GM20431 (cell line): ENCODE measurements at regions not wholly inside any gene's neighbourhood (a gene's known extent, or its start where the extent isn't known, plus 50 kb on each side); places are given as distances from the start of the nearest gene placed in this dataset.

Source experiments
- in situ Hi-C: fragments of 300-500 bp; cut with MseI, MboI; formaldehyde crosslinking; loops from one replicate; pipeline ENCODE4 v1.15.0; 2020; ENCODE audit warnings: low sequenced_read_pairs; ENCODE audit not compliant: unreplicated experiment

DNA sequence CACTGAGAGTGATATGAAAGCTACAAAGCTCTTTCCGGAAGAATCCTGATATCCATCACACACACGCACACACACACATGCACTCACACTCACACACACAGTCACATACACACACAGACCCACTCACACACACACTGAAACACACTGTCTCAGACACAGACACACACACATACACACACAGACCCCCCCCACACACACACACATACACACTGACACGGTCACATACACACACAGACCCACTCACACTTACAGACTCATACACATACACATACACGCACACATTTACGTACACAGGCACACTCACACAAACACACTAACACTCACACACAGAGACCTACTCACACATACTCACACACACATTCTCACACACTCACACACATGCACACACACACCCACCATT is 58.6 kb downstream of the LIG4 start:
- in situ Hi-C loops, result loop anchor here (25.0 kb wide), 1 partner anchor 944 kb away; no protein-coding TSS in a partner anchor

DNA sequence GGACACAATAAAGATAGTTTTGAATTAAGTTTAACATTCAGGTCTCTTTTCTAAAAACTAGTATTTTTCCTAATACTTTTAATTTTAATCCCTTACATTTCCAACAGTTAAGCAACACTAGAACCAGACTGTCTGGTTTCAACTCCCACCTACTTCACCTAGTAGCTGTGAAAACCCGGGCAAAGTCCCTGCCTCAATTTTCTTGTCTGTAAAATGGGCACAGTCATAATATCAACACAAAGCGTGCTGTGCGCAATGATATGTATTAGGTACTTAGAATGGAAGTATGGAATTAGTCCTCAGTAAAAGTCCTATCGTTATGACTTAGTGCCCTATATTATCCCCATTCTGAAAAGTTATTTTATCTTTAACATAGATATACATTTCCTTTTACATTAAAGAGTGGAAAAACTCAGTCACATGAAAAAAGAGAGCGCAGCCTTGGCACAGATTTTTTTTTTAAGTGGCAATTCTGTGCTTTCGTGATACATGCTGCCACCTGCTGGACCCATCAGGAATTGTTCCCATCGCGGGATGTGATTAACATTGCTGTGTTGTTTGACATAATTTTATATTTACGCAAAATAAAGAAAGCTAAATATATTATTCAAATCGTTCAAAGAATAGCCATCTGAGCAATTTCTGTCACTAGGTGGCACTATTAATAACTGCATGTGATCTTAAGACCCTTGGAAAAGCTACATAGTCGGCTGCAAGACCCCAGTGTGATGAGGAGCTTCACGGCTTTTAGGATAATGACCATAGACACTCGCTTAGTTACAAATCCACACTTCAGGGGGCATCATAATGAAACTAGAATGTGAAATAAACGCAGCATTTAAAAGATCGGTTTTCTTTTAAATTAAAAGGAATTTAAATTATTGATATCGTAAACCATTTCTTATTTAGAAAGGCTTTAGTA is 59.9 kb downstream of the LIG4 start:
- in situ Hi-C loops, result loop anchor here (25.0 kb wide), 1 partner anchor 943 kb away; no protein-coding TSS in a partner anchor

DNA sequence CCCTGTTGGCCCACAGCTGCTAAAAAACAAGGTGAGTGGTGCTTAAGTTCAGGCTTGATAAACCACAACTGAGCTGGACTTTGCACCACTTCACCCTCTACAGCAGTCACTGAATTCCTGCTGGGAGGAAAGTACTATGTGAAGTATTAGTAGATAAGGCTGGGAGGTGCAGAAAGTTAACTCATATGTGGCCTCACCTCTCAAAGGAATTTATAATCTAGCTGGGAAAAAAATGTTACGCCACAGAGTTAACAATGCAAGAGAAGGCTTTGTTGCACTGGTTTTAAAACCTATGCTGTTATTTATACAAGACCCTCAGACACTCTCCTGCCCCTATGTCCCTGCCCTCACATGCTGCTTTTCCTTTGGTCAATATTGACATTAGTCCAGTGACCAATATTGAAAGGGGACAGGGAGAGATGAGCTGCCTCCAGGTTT is 60.9 kb downstream of the LIG4 start:
- in situ Hi-C loops, result loop anchor here (25.0 kb wide), 1 partner anchor 942 kb away; no protein-coding TSS in a partner anchor

DNA sequence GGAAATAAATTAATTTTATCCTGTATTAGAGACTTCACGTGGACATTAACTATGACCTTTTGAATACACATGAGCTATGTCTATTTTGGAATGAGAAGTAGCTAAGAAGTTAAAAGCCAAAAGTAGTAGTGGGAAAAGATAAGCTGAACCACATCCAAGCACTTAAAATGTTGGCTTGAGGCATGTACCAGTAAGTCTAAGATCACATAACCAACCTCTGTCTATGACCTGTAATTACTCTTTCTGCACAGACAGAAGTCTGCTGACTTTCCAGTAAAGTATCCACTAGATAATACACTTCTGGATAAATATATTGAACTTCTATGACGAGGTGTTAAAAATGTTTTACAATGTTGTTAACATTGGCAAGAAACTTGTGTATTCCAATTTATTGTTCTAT is 68.7 kb downstream of the LIG4 start:
- in situ Hi-C loops, result no loop called here

DNA sequence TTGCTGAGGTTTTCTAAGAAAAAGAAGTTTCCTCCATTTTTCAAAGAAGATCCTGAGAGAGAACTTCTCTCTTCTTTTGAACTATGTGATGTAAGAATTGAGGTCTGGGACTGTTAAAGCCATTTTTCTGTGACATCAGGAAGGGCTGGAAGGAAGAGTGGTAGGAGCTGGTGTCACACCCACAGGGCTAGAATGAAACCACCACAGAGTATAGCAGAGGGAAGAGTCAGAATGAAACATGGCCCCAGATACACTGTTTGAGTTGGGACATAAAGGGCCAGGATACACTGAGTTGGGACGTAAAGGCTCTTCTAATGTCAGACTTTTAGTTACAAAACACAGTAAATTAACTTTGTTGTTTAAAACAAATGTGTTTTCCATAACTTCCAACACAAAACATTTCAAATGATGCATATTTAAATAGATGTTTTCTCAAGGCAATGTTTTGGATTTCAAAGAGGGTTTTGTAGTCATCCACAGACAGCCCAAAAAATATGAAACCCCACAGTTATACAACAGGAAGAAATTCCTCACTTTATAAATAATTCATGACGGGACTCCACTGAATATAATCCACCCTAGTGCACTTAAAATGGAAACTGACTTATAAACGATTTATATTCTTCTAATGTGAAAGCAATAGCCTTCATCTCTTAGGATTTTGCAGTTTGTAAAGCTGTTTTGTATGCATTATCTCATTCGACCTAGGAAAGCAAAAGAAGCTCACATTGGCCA is 72.5 kb downstream of the LIG4 start:
- in situ Hi-C loops, result no loop called here

DNA sequence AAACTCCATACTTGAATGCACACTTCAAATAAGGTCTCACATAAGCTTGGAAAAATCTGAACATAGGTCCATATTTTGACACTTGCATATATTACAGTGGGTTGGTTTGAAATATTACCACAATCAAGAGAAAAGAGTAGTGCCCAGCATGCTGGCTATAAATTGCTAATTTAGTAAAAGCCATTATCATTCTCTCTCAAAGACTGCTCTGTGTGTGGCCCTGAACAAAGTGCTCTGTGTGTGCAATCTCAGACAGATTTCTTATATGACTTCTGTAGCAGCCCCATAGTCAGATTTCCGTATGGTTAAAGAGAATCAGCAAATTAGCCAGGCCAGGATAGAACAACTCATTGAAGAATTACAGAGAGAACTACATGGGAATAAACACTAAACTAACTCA is 78.2 kb downstream of the LIG4 start:
- in situ Hi-C loops, result no loop called here

DNA sequence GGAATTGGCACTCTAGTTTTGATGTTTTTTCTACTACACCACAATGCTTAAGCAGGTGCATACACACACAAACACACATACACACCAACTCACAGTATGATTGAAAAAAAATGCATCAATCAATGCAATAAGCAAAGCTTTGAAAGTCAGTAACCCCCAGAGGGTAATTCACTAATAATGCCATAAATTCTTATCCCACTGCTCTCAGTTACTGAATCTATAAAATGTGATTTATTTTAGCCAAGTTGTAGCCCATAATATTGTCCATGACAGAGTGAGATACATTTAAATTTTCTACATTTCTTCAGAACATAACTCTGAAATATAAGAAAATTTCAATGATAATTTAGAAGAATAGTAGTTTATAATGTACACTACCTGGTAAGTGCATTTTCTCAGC is 87.9 kb downstream of the LIG4 start:
- in situ Hi-C loops, result no loop called here

DNA sequence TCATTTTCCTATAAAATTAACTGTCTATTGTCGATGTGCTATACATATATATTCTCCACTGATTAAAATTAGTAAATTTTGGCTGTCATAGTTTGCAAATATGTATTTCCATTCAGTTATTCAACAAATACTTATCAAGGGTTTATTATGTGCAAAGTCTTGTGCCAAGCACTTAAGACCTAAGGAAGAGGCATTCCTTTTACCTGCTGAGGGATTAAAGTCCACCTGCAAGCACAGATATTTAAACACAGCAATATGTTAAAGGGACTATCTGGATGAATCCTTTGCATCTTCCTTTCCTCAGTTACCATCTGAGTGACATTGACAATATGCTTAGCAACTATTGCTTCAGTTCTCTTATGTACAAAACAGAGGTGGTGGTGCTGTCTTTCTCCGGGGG is 89.3 kb downstream of the LIG4 start:
- in situ Hi-C loops, result no loop called here

DNA sequence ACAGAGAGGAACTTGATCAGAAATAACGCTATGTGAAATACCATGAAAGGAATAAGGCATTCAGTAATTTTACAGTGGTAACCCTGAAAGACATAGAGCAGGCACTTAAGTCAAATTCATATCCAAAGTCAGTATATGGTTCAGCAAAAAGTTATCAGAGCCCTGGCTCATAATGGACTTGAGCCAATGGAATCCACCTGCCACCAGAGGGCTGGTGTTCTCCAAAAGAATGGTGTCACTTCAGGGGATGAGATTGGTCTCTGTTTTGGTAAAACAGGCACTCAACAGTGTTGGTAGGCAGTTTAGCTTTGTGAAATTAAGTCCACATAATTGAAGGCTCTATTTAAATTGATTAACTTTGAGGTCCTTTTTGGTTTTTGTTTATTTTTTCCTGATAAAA is 93.9 kb downstream of the LIG4 start:
- in situ Hi-C loops, result no loop called here

DNA sequence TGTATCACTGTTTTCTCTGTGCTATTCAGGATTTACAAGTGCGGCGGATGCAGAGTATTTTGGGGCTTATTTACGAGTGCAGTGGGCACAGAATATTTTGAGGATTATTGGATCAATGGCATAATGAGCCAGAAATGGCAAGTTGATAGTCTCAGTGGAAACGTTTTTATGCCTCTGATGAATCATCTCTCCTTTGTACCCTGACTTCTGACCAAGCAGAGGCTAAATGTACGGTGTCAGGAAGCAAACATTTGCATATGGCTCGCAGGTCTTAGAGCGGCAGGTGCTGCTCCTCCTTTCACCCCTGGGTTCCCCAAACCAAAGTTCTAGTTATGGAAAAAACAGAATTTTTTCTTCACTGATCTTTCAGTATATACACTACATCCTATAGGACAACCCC is 94.5 kb downstream of the LIG4 start:
- in situ Hi-C loops, result no loop called here

DNA sequence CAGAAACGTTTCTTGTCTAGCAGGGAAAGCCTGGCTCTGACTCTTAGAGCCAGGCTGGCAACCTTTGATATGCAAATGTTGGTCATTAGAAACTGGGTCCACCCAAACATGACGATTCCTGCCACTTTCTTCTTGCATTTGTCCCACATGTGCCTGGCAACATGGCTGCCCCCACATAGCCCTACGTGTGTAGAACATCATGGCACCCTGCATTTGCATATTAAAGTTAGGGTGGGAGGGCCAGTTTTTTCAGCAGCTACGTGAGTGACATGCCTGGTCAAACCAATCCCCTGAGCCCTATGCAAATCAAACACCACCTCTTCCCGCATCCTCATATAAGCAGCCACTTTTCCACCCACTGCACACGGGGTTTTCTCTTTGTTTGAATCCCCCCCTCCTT is 95.0 kb downstream of the LIG4 start:
- in situ Hi-C loops, result no loop called here

DNA sequence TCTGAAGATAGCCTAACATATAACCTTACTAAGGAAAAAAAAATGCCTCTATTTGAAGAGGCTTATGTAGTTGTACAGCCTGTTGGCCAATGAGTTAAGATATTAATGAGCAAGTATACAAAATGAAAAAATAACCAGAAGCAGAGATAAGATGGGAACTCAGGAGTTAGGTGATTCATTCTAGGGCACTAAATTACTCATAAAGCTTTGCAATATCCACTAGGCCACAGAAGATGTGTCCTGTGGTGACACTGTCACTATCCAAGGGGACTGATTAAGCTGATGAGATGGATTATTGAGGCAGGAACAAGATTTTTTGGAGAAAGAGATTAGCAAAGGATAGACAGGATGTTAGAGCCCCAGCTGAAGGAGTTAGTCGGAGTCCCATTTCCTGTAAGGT is 99.6 kb downstream of the LIG4 start:
- in situ Hi-C loops, result no loop called here

DNA sequence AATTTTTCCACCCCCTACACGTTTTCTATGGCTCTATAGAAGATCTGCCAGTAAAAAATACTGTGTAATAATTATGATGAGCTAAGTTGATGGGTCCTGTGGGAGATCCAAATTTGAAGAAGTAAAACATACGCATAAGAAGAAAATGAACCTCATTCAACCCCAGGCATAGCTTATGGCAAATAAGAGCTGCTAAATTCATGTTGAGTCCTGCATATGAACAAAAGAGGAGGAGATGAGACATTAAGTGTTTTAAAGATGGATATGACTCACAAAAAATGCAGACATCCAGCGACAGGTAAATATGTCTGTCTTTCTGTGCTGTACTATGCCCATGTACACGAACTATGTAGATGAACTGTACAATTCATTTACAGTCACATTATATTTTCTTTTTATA is 101.9 kb downstream of the LIG4 start:
- in situ Hi-C loops, result no loop called here

DNA sequence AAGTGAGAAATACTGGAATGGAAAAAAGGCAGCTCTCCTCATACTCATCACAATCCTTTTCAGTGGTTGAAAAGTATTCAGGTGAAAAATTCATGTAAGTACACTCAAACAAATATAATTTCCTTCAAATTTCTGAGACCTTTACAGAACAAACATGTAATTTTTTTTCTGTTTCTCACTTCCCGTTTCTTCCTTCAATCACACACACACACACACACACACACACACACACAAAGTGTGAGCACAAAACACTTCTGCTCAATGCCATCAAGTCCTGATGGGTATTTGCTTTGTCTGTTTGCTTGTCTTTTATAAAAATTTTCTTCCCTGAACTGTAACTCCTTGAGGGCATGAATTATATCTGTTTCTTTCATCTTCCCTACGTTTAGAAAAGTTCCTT is 110.6 kb downstream of the LIG4 start:
- in situ Hi-C loops, result no loop called here

DNA sequence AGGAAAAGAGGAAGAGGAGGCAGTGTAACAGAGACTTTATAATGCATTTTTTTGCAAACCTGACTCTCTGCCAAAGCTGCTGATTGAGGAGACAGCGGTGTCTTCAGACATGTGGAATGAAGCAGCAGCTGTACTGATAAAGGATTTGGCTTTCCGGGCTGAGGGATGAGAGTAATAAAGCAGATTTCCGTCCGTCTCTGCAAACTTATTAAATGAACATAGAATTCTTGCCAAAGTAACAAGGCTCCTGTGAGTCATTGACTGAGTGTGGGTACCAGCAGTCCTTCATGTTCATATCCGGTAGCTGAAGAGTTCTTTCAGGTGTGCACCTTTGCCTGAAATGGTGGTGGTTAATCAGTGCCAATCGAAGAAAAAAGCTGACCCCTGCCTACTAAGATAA is 112.6 kb downstream of the LIG4 start:
- in situ Hi-C loops, result no loop called here

DNA sequence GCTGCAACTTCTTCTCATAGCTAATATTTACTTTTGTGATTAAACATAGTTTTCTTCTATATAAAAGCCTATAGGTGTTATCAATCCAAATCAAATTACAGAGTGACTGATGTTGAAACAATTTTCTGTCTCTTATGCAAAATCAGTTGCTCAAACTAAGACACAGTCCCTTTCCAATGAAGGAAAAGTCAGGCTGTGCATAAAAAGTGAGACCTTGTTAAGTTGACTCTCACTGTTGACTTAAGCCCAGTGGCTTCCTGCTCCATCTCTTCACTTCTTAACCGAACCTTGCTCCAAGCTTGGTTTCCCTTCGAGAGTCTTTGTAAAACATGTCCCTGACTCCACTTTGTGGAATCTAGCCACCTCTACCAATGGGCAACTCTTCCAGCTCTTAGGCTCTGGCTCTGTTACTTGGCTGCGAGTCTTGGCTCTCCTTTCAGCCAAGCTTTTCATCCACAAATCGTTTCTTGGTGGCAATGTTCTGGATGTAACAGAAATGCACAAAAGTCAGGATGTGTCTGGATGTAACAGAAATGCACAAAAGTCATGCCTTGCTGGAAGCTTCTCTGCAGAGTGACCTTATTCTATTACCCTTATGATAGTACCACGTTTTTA is 118.9 kb downstream of the LIG4 start:
- in situ Hi-C loops, result no loop called here

DNA sequence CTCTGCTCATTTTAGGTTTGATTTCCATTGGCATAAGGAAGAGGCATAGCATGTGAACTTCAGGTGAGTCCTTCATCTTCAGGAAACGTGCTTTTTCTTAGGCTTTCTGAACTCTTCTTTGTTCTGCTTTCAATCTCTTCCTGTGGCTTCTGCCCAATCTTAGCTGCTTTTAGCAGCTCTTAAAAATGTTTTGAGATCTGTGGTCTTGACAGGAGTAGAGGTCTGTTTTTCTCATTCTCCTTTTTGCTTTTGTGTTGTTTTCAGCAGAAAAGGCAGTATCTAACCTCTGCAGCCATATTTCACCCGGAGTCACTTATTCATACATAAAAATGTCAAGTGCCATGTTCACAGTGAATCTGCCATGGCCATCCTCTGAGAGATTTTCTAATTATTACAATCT is 120.3 kb downstream of the LIG4 start:
- in situ Hi-C loops, result no loop called here

DNA sequence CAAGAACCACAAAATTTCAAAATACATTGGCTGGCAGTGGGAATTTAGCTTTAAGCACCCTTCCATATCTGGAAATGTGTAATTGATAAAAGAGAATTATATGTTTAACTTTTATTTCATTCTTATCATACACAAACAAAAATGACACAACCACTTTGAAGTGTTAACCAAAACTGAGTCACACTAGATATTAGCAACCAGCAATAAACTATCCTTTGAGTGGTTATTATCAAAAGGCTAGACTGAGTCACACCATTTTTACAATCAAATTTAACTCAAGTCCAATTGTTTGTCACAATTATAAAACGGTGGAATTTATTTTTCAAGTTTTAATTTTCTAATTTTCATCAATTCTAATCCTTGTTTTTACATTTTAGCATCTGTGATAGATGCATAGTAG is 121.7 kb downstream of the LIG4 start:
- in situ Hi-C loops, result no loop called here

DNA sequence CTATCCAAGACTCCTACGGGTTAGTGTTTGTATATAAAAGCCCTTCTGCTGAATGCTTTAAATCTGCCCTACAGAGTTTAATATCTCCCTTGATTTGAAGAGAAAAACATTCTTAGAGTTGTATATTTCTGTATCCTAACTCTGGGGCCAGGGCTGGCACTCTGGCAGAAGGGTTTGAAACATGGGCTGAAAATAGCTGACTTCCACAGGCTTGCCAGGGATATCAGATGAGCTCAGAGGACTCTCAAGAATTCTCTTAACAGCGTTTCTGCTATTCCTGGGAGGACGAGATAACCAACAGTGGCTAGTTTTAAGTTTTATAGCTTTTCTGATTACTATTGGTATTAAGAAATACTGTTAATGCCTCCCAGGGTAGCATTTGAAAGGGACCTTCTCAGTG is 127.5 kb downstream of the LIG4 start:
- in situ Hi-C loops, result no loop called here

DNA sequence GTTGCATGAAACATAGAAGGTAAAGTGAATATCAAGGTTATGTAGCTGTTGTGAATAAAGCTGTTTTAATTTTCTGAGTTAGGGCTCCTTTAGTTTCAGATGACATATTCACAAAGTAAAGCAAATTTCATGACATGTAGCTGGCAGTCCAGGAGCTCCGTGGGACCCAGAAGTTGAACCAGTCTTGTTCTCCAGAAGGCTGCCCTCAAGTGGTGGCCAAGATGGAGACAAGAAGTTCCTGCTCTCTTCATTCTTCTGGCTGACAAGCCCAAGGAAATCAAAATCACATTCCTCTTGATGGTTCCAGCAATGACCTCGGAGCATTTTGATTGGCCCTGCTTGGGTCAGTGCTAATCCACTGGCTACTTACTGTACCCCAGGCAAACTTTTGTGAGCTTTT is 128.7 kb downstream of the LIG4 start:
- in situ Hi-C loops, result no loop called here

DNA sequence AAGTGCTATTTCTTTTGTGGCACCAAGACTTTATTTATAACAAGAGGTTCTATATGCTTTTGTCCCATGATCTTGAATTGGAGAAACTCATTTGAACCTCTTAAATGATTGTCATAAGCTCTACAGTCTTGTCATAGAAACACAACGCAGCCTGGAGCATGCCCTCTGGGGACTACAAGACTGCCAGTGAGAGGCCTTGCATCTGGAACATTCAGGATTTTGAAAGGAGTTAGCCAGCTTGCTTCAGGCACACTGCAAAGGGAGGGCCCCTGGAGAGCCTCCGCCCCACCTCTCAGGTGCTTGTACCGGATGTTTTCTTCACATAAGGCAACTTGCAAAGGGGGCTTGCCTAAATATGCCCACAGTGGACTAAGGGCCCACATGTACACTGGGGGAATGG is 130.5 kb downstream of the LIG4 start:
- in situ Hi-C loops, result no loop called here
